K562 (cell line): ENCODE measurements at regions not wholly inside any gene's neighbourhood (a gene's known extent, or its start where the extent isn't known, plus 50 kb on each side); places are given as distances from the start of the nearest gene placed in this dataset.

ENCODE experiments used
- ATAC-seq: fragments of 200-7000 bp; cut with Tn5 transposase; 3 replicates; pipeline ENCODE4 v1.9.1; 2020; ENCODE audit warnings: moderate library complexity
- BruUV-seq: library from RNA; stranded (reverse); fragments of 400-500 nt; replicated peaks from 2 replicates; lab custom pipeline; 2021; lab: Mats Ljungman, UMichigan
- CTCF ChIA-PET: fragments of 300-600 bp; formaldehyde crosslinking; extraction: SDS; loops from one replicate; lab custom pipeline; 2021; ENCODE audit warnings: low intra/inter-chr PET ratio; lab: Yijun Ruan, JAX
- POLR2A ChIA-PET: fragments of 300-600, 350-650 bp; sonication (Branson Sonifier 250); formaldehyde crosslinking; extraction: SDS; loops from one replicate; lab custom pipeline; 2021; ENCODE audit warnings: antibody characterized with exemption, inconsistent platforms; lab: Yijun Ruan, JAX
- DNase-seq, 4 experiments: peaks; one replicate each; pipeline versions ENCODE4 v3.0.0 to v3.0.0-alpha.2; 2011 to 2018; ENCODE audit warnings: low spot score in 3 of 4, mixed read lengths in 3 of 4; ENCODE audit errors: extremely low read depth in 1 of 4
- FAIRE-seq: peaks from 2 replicates; lab custom pipeline; 2011; peaks lifted over from hg19 to GRCh38; lab: Jason Lieb, UNC
- H2AFZ ChIP-seq: 2 replicates; pipeline ENCODE4 v1.6.0; 2011; ENCODE audit warnings: low read depth, low read length, control low read depth, inconsistent platforms
- H3K27ac ChIP-seq: fragments of 200-600 bp; 3 replicates; pipeline ENCODE4 v1.8.0; 2011; ENCODE audit warnings: low read depth, mild to moderate bottlenecking, control low read depth, inconsistent platforms, low read length, moderate library complexity, mixed read lengths; ENCODE audit errors: extremely low read depth
- H3K27me3 ChIP-seq, 2 experiments: fragments of 300-600 bp in 1 of 2; 2 replicates in 1 of 2; 3 replicates in 1 of 2; pipeline versions ENCODE4 v1.6.0 to v1.8.0; 2011; ENCODE audit warnings: inconsistent platforms in 2 of 2, low read length in 2 of 2, mild to moderate bottlenecking in 1 of 2, mixed read lengths in 1 of 2, moderate library complexity in 1 of 2; ENCODE audit not compliant: control insufficient read depth in 2 of 2, insufficient read depth in 2 of 2
- H3K36me3 ChIP-seq: fragments of 300-600 bp; 3 replicates; pipeline ENCODE4 v1.8.0; 2011; ENCODE audit warnings: mild to moderate bottlenecking, low read length, inconsistent platforms; ENCODE audit not compliant: control insufficient read depth, insufficient read depth
- H3K4me1 ChIP-seq, 2 experiments: fragments of 200-600 bp in 1 of 2; replicated peaks in 1 of 2; 2 replicates in 1 of 2; 3 replicates in 1 of 2; pipeline versions ENCODE4 v1.5.1 to v1.8.0; 2011; ENCODE audit warnings: inconsistent platforms in 2 of 2, low read length in 2 of 2, mild to moderate bottlenecking in 1 of 2, mixed read lengths in 1 of 2, moderate library complexity in 1 of 2; ENCODE audit not compliant: control insufficient read depth in 2 of 2, insufficient read depth in 2 of 2
- H3K4me2 ChIP-seq: 2 replicates; pipeline ENCODE4 v1.6.1; 2011; ENCODE audit warnings: low read length, control low read depth, inconsistent platforms, mixed read lengths; ENCODE audit not compliant: insufficient read depth
- H3K4me3 ChIP-seq: fragments of 200-600 bp; sonication (generic), shearing (Covaris generic); 2 replicates; pipeline ENCODE4 v1.5.1; 2016; ENCODE audit warnings: control low read depth, inconsistent platforms
- H3K79me2 ChIP-seq: fragments of 200-600 bp; 3 replicates; pipeline ENCODE4 v1.8.0; 2011; ENCODE audit warnings: low read length, inconsistent platforms; ENCODE audit not compliant: control insufficient read depth, insufficient read depth
- H3K9ac ChIP-seq, 2 experiments: 2 replicates each; pipeline versions ENCODE4 v1.6.0 to v1.6.1; 2011; ENCODE audit warnings: low read depth in 2 of 2, low read length in 2 of 2, control low read depth in 1 of 2, inconsistent platforms in 1 of 2, mild to moderate bottlenecking in 1 of 2, mixed read lengths in 1 of 2; ENCODE audit not compliant: insufficient read depth in 1 of 2
- H3K9me1 ChIP-seq: one replicate; pipeline ENCODE4 v1.6.0; 2011; ENCODE audit warnings: inconsistent platforms, mild to moderate bottlenecking, low read length, moderate library complexity; ENCODE audit not compliant: control insufficient read depth, insufficient read depth
- H3K9me3 ChIP-seq: replicated peaks from 2 replicates; pipeline ENCODE4 v1.5.1; 2011; ENCODE audit warnings: low read depth, low read length, inconsistent platforms; ENCODE audit not compliant: control insufficient read depth, insufficient read depth
- H4K20me1 ChIP-seq: replicated peaks from 2 replicates; pipeline ENCODE4 v1.6.1; 2011; ENCODE audit warnings: low read length, inconsistent platforms, mixed read lengths; ENCODE audit not compliant: control insufficient read depth, insufficient read depth
- FOSL1 ChIP-seq: fragments of 200-800 bp; sonication (Bioruptor generic); conservative IDR thresholded peaks from 2 replicates; pipeline ENCODE4 v1.6.1; 2016; ENCODE audit warnings: missing genetic modification characterization, missing compliant biosample characterization
- FOXA3 ChIP-seq, 2 experiments: fragments of 450-650 bp in 1 of 2; sonication (generic) in 1 of 2; formaldehyde crosslinking; IDR thresholded peaks in 1 of 2; conservative IDR thresholded peaks in 1 of 2; 2 replicates each; pipeline versions ENCODE4 v1.4.0 to v1.8.0; 2020 to 2022; ENCODE audit warnings: mild to moderate bottlenecking in 2 of 2, missing genetic modification reagents in 1 of 2
- MED1 ChIP-seq: sonication (generic); formaldehyde crosslinking; IDR thresholded peaks from 2 replicates; pipeline ENCODE4 v1.8.1; 2023; ENCODE audit warnings: missing genetic modification reagents, borderline replicate concordance
- MEF2A ChIP-seq: IDR thresholded peaks from 2 replicates; pipeline ENCODE4 v1.6.1; 2011; ENCODE audit warnings: low read depth, mild to moderate bottlenecking, low read length, moderate library complexity; ENCODE audit not compliant: control insufficient read depth
- PHB2 ChIP-seq: fragments of 450-650 bp; IDR thresholded peaks from 2 replicates; pipeline ENCODE4 v1.6.1; 2017; ENCODE audit warnings: low read depth
- PTBP1 ChIP-seq: fragments of 200-400 bp; formaldehyde crosslinking; IDR thresholded peaks from 2 replicates; pipeline ENCODE4 v1.6.1; 2017; ENCODE audit warnings: low read depth, low read length
- SPI1 ChIP-seq: IDR thresholded peaks from 2 replicates; pipeline ENCODE4 v1.6.1; 2011; ENCODE audit warnings: low read depth, low read length, control low read depth, borderline replicate concordance
- ZNF133 ChIP-seq: fragments of 250-450 bp; sonication (Bioruptor Pico); IDR thresholded peaks from 2 replicates; pipeline ENCODE4 v1.4.0; 2020; ENCODE audit warnings: mild to moderate bottlenecking
- ZNF239 ChIP-seq: fragments of 250-450 bp; sonication (Bioruptor Pico); IDR thresholded peaks from 2 replicates; pipeline ENCODE4 v1.4.0; 2020; ENCODE audit warnings: mild to moderate bottlenecking
- ZNF668 ChIP-seq: fragments of 250-450 bp; sonication (Bioruptor Pico); IDR thresholded peaks from 2 replicates; pipeline ENCODE4 v1.8.0; 2022; ENCODE audit warnings: mild to moderate bottlenecking, inconsistent platforms
- WGBS: fragments of 100-300 bp; shearing (Covaris generic); methylation state at CpG from one replicate; pipeline ENCODE4 v1.1.6; 2016; ENCODE audit warnings: low coverage, mixed read lengths; ENCODE audit not compliant: insufficient coverage; ENCODE audit errors: missing lambda C conversion rate; 5-methylcytosine and 5-hydroxymethylcytosine counted together
- in situ Hi-C: fragments of 300-500 bp; cut with MboI; formaldehyde crosslinking; loops from 4 replicates; pipeline ENCODE4 v1.15.0; 2018; ENCODE audit warnings: inconsistent platforms, mixed read lengths
- intact Hi-C: fragments of 100-400 bp; cut with micrococcal nuclease; formaldehyde crosslinking; loops from 2 replicates; pipeline ENCODE4 v1.14.2; 2022
- TF ChIP-seq, protein P1 (sequence below): fragments of 200-800 bp; sonication (Bioruptor generic); IDR thresholded peaks from 2 replicates; pipeline ENCODE4 v1.6.1; 2017; ENCODE audit warnings: missing genetic modification characterization, missing compliant biosample characterization
- TF ChIP-seq, protein P2 (sequence below): fragments of 250-450 bp; sonication (Bioruptor Pico); IDR thresholded peaks from 2 replicates; pipeline ENCODE4 v1.5.0; 2021; ENCODE audit warnings: mild to moderate bottlenecking, borderline replicate concordance

DNA sequence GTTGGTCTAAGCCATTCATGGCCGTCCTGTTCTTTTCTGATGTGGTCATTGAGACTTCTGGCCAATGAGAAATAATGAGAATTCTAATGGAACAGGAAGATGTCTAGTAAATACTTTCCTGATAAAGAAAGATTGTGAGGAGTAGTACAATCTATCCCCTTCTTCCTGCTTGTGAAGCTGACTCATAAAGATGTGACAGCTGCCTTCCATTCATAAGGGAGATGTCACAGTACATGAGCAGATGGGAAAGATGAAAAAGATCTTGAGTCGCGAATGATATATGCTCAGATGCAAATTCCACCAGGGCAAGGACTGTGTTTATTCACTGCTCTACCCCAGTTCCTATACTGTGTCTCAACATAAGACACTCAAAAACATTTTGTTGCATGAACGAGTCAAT, 111.7 kb upstream of the FOXF1 start:
- FAIRE-seq, result no peak

DNA sequence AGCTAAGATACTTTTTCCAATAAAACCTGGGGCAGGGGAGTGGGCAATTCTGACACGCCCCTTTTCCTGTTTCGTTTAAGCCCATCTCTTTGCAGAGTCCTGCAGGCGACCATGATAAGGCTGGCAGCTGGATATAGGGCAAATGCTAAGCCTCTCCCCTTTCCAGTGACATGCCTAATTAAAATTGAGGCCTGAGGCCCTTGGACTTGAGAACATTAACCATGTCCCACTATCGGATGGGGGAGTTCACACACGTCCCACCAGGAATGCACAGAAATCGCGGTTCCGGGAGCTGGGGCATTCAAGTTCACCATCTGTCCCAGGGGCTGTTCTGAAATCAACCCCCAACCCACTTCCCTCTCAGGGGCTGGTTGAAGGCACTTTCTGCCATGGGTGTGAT, 109.2 kb upstream of the FOXF1 start:
- Histone ChIP-seq H4K20me1 (peaks cover 3% of the 10 kb centered on the region; the same call in 1 of the 2 replicates), H3K27ac (no peak overlapping the region), H3K36me3 (no peaks in the 10 kb centered on the region), H3K79me2 (no peaks in the 10 kb centered on the region), H2AFZ (no peak overlapping the region), H3K9ac (no peak overlapping the region), H3K4me1 (peaks cover 0 to 5% of the 10 kb centered on the region in 2 experiments; a peak in 2 of 5 replicates), H3K4me2 (no peak overlapping the region), H3K27me3 (peaks cover 13 to 60% of the 10 kb centered on the region in 2 experiments), H3K9me1 (no peaks in the 10 kb centered on the region), H3K4me3 (no peak overlapping the region), H3K9me3 (no peaks in the 10 kb centered on the region)
- POLR2A ChIA-PET, result no interaction called here
- in situ Hi-C loops (no loop called here), intact Hi-C loops (no loop called here)
- no peak for FAIRE-seq
- 2% methylated on average over 8 of the region's 8 CpGs for WGBS
- no TSS peak for BruUV-seq
- TF ChIP-seq MEF2A, result no peak
- TF ChIP-seq, protein P1, sequence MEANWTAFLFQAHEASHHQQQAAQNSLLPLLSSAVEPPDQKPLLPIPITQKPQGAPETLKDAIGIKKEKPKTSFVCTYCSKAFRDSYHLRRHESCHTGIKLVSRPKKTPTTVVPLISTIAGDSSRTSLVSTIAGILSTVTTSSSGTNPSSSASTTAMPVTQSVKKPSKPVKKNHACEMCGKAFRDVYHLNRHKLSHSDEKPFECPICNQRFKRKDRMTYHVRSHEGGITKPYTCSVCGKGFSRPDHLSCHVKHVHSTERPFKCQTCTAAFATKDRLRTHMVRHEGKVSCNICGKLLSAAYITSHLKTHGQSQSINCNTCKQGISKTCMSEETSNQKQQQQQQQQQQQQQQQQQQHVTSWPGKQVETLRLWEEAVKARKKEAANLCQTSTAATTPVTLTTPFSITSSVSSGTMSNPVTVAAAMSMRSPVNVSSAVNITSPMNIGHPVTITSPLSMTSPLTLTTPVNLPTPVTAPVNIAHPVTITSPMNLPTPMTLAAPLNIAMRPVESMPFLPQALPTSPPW, result no peak
- no peak for TF ChIP-seq SPI1
- TF ChIP-seq PTBP1, result no peak
- no peak for TF ChIP-seq PHB2
- TF ChIP-seq MED1 (CRISPR knock-in tag), result no peak
- TF ChIP-seq, protein P2, sequence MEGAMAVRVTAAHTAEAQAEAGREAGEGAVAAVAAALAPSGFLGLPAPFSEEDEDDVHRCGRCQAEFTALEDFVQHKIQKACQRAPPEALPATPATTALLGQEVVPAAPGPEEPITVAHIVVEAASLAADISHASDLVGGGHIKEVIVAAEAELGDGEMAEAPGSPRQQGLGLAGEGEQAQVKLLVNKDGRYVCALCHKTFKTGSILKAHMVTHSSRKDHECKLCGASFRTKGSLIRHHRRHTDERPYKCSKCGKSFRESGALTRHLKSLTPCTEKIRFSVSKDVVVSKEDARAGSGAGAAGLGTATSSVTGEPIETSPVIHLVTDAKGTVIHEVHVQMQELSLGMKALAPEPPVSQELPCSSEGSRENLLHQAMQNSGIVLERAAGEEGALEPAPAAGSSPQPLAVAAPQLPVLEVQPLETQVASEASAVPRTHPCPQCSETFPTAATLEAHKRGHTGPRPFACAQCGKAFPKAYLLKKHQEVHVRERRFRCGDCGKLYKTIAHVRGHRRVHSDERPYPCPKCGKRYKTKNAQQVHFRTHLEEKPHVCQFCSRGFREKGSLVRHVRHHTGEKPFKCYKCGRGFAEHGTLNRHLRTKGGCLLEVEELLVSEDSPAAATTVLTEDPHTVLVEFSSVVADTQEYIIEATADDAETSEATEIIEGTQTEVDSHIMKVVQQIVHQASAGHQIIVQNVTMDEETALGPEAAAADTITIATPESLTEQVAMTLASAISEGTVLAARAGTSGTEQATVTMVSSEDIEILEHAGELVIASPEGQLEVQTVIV (CRISPR knock-in tag), result no peak
- TF ChIP-seq ZNF668 (CRISPR knock-in tag), result no peak
- TF ChIP-seq FOXA3 (CRISPR knock-in tag; conservative IDR thresholded peaks at IDR 0.05 in 1 of 2, IDR thresholded peaks at IDR 0.05 in 1 of 2), result no peak
- no peak for TF ChIP-seq ZNF133 (CRISPR knock-in tag)
- CTCF ChIA-PET, result no interaction called here
- DNase-seq, result no peak
- no peak for ATAC-seq

More for the DNA sequence above, 111.7 kb upstream of the FOXF1 start:
- Histone ChIP-seq H3K4me2 (no peak overlapping the region), H3K4me1 (no peaks in the 10 kb centered on the region; a peak in 1 of 5 replicates), H3K27me3 (peaks cover 3 to 36% of the 10 kb centered on the region in 2 experiments; a peak in 3 of 5 replicates), H3K9me3 (no peaks in the 10 kb centered on the region)
- intact Hi-C loops, result no loop called here
- CTCF ChIA-PET, result no interaction called here
- TF ChIP-seq ZNF239 (CRISPR knock-in tag) (no peak), FOSL1 (tag) (peak; percentile 66)
- TF ChIP-seq, all 486 proteins: peak for 1
- no peak overlapping the region for H3K9ac ChIP-seq
- H3K9me1 ChIP-seq, result no peaks in the 10 kb centered on the region
- H3K79me2 ChIP-seq, result no peaks in the 10 kb centered on the region
- ATAC-seq (no peak), DNase-seq (no peak)
- H4K20me1 ChIP-seq, result peaks cover 1% of the 10 kb centered on the region; the same call in 1 of the 2 replicates
- no peaks in the 10 kb centered on the region for H3K36me3 ChIP-seq
- in situ Hi-C loops, result no loop called here
- no peak overlapping the region for H3K27ac ChIP-seq
- 0% methylated on average over 4 of the region's 4 CpGs for WGBS
- POLR2A ChIA-PET, result interaction anchor here (0.7 kb wide), 1 partner anchor 25 kb away, joined by 3 read pairs; no protein-coding TSS in a partner anchor
- BruUV-seq, result no TSS peak
- H3K4me3 ChIP-seq, result no peak overlapping the region
- no peak overlapping the region for H2AFZ ChIP-seq
